ENCODE measurements at regions not wholly inside any gene's neighbourhood (a gene's known extent, or its start where the extent isn't known, plus 50 kb on each side); places are given as distances from the start of the nearest gene placed in this dataset.

DNA sequence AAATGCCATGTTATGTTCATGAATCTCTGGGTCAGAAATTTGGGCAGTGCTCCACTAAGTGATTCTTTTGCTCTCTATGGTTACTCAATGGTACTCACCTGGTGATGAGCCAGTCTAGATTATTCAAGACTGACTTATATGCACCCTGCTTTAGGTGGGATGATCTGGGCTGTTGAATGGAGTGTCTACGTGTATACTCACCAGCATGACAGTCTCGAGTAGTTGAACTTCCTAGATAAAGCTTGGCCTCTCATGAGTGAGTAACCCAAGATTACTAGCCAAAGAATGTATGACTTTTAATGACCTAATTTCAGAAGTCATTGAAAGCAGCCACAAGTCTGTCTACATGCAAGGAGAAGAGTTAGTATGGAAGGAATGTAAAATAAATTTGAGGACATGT, 77.5 kb upstream of the CADM2 start (continued):
- TF ChIP-seq TEAD4 (IDR thresholded peaks at IDR 0.05; ENCODE audit: borderline replicate concordance, insufficient read depth) (no peak), MXI1 (IDR thresholded peaks at IDR 0.05; ENCODE audit: low read depth, low read length) (no peak)

DNA sequence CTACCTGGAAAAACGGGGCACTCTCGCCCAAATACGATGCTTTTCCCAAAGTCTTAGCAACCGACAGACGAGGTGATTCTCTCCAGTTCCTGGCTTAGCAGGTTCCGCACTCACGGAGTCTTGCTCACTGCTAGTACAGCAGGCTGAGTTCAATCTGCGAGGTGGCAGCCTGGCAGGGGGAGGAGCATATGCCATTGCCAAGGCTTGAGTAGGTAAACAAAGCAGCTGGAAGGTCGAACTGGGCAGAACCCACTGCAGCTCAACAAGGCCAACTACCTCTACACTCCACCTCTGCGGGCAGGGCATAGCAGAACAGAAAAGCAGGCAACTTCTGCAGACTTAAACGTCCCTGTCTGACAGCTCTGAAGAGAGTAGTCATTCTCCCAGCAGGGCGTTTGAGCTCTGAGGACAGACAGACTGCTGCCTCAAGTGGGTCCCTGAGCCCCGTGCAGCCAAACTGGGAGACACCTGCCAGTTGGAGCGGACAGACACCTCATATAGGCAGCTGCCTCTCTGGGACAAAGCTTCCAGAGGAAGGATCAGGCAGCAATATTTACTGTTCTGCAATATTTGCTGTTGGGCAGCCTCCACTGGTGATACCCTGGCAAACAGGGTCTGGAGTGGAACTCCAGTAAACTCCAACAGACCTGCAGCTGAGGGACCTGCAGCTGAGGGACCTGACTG, 73.4 kb upstream of the CADM2 start:
- H3K4me3 ChIP-seq (ENCODE audit: low read depth in 2 of 2, low read length in 1 of 2) = no peak overlapping the region
- WGBS (ENCODE audit: low lambda C conversion rate) = 2% methylated on average over 11 of the region's 14 CpGs
- no peak overlapping the region for H3K9ac ChIP-seq
- no peak for TF ChIP-seq EZH2phosphoT487 (IDR thresholded peaks at IDR 0.05; ENCODE audit: borderline replicate concordance, low read depth)
- TF ChIP-seq MXI1 (IDR thresholded peaks at IDR 0.05; ENCODE audit: low read depth, low read length) = no peak
- no peak for TF ChIP-seq NFIC (IDR thresholded peaks at IDR 0.05; ENCODE audit: borderline replicate concordance)
- no peak for TF ChIP-seq POLR2AphosphoS5 (IDR thresholded peaks at IDR 0.05; ENCODE audit: low read depth, low read length)
- TF ChIP-seq, protein P1, sequence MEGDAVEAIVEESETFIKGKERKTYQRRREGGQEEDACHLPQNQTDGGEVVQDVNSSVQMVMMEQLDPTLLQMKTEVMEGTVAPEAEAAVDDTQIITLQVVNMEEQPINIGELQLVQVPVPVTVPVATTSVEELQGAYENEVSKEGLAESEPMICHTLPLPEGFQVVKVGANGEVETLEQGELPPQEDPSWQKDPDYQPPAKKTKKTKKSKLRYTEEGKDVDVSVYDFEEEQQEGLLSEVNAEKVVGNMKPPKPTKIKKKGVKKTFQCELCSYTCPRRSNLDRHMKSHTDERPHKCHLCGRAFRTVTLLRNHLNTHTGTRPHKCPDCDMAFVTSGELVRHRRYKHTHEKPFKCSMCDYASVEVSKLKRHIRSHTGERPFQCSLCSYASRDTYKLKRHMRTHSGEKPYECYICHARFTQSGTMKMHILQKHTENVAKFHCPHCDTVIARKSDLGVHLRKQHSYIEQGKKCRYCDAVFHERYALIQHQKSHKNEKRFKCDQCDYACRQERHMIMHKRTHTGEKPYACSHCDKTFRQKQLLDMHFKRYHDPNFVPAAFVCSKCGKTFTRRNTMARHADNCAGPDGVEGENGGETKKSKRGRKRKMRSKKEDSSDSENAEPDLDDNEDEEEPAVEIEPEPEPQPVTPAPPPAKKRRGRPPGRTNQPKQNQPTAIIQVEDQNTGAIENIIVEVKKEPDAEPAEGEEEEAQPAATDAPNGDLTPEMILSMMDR (IDR thresholded peaks at IDR 0.05) = no peak
- no peak for TF ChIP-seq GABPA (IDR thresholded peaks at IDR 0.05; ENCODE audit: low read depth)
- TF ChIP-seq NRF1 (IDR thresholded peaks at IDR 0.05; ENCODE audit: low read depth, low read length) = no peak
- TF ChIP-seq, protein P2, sequence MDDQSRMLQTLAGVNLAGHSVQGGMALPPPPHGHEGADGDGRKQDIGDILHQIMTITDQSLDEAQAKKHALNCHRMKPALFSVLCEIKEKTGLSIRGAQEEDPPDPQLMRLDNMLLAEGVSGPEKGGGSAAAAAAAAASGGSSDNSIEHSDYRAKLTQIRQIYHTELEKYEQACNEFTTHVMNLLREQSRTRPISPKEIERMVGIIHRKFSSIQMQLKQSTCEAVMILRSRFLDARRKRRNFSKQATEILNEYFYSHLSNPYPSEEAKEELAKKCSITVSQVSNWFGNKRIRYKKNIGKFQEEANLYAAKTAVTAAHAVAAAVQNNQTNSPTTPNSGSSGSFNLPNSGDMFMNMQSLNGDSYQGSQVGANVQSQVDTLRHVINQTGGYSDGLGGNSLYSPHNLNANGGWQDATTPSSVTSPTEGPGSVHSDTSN (IDR thresholded peaks at IDR 0.05) = no peak
- TF ChIP-seq, protein P3, sequence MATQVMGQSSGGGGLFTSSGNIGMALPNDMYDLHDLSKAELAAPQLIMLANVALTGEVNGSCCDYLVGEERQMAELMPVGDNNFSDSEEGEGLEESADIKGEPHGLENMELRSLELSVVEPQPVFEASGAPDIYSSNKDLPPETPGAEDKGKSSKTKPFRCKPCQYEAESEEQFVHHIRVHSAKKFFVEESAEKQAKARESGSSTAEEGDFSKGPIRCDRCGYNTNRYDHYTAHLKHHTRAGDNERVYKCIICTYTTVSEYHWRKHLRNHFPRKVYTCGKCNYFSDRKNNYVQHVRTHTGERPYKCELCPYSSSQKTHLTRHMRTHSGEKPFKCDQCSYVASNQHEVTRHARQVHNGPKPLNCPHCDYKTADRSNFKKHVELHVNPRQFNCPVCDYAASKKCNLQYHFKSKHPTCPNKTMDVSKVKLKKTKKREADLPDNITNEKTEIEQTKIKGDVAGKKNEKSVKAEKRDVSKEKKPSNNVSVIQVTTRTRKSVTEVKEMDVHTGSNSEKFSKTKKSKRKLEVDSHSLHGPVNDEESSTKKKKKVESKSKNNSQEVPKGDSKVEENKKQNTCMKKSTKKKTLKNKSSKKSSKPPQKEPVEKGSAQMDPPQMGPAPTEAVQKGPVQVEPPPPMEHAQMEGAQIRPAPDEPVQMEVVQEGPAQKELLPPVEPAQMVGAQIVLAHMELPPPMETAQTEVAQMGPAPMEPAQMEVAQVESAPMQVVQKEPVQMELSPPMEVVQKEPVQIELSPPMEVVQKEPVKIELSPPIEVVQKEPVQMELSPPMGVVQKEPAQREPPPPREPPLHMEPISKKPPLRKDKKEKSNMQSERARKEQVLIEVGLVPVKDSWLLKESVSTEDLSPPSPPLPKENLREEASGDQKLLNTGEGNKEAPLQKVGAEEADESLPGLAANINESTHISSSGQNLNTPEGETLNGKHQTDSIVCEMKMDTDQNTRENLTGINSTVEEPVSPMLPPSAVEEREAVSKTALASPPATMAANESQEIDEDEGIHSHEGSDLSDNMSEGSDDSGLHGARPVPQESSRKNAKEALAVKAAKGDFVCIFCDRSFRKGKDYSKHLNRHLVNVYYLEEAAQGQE (IDR thresholded peaks at IDR 0.05; ENCODE audit: low read depth, low read length) = no peak
- TF ChIP-seq CHD2 (IDR thresholded peaks at IDR 0.05; ENCODE audit: low read length, partially characterized antibody) = no peak
- TF ChIP-seq JUND (IDR thresholded peaks at IDR 0.05) = no peak
- no peak for TF ChIP-seq FOXJ3 (CRISPR knock-in tag; IDR thresholded peaks at IDR 0.05)
- POLR2A ChIA-PET = no interaction called here
- no peak overlapping the region for H3K4me2 ChIP-seq
- no peaks in the 10 kb centered on the region for H3K36me3 ChIP-seq (replicated peaks in 1 of 2; ENCODE audit: control insufficient read depth in 1 of 2, insufficient read depth in 2 of 2, low read length in 1 of 2)
- no peaks in the 10 kb centered on the region for H3K27me3 ChIP-seq (ENCODE audit: insufficient read depth)
- no peaks in the 10 kb centered on the region for H4K20me1 ChIP-seq (ENCODE audit: insufficient read depth)
- no peaks in the 10 kb centered on the region for H3K9me2 ChIP-seq
- H3K27ac ChIP-seq (ENCODE audit: low read depth in 2 of 2, low read length in 1 of 2) = no peak overlapping the region
- no peaks in the 10 kb centered on the region for H3K9me3 ChIP-seq
- H3F3A ChIP-seq (replicated peaks; ENCODE audit: insufficient read depth) = no peaks in the 10 kb centered on the region
- no peak overlapping the region for H2AFZ ChIP-seq (ENCODE audit: low read depth)
- CTCF ChIA-PET = no interaction called here
- DNase-seq = no peak
- no peaks in the 10 kb centered on the region for H3K4me1 ChIP-seq (ENCODE audit: control insufficient read depth in 1 of 2, insufficient read depth in 2 of 2, low read depth in 1 of 2, low read length in 1 of 2)
- no peaks in the 10 kb centered on the region for H3K79me2 ChIP-seq (ENCODE audit: insufficient read depth)
